ENCODE measurements at regions not wholly inside any gene's neighbourhood (a gene's known extent, or its start where the extent isn't known, plus 50 kb on each side); places are given as distances from the start of the nearest gene placed in this dataset.

GRCh38 chr13:30020726-30021312 lies 170.4 kb upstream of the UBL3 start:
- DNase-seq (ENCODE audit: low spot score) (no peak), ATAC-seq (ENCODE audit: low read depth) (peak; percentile 87)
- TF ChIP-seq CTCF (IDR thresholded peaks at IDR 0.05; ENCODE audit: poor library complexity, severe bottlenecking), result no peak
- Histone ChIP-seq H3K27me3 (ENCODE audit: insufficient read depth, poor library complexity, severe bottlenecking) (no peaks in the 10 kb centered on the region), H3K9me3 (ENCODE audit: severe bottlenecking) (no peaks in the 10 kb centered on the region), H3K4me1 (ENCODE audit: insufficient read depth, poor library complexity, severe bottlenecking) (peaks cover 6% of the 10 kb centered on the region), H3K4me3 (ENCODE audit: severe bottlenecking) (no peak overlapping the region), H3K27ac (ENCODE audit: poor library complexity, severe bottlenecking) (no peak overlapping the region), H3K36me3 (ENCODE audit: low read depth) (no peaks in the 10 kb centered on the region)

- ATAC-seq (ENCODE audit: low read depth) (no peak), DNase-seq (ENCODE audit: low spot score) (no peak)
- Histone ChIP-seq H3K4me1 (ENCODE audit: insufficient read depth, poor library complexity, severe bottlenecking) (peaks cover 6% of the 10 kb centered on the region), H3K27ac (ENCODE audit: poor library complexity, severe bottlenecking) (no peak overlapping the region), H3K9me3 (ENCODE audit: severe bottlenecking) (no peaks in the 10 kb centered on the region), H3K27me3 (ENCODE audit: insufficient read depth, poor library complexity, severe bottlenecking) (no peaks in the 10 kb centered on the region), H3K4me3 (ENCODE audit: severe bottlenecking) (no peak overlapping the region), H3K36me3 (ENCODE audit: low read depth) (no peaks in the 10 kb centered on the region)
- no peak for TF ChIP-seq CTCF (IDR thresholded peaks at IDR 0.05; ENCODE audit: poor library complexity, severe bottlenecking)
Observed at GRCh38 chr13:30019648-30020626, 169.5 kb upstream of the UBL3 start.

- TF ChIP-seq CTCF (IDR thresholded peaks at IDR 0.05; ENCODE audit: poor library complexity, severe bottlenecking), result no peak
- H3K4me3 ChIP-seq (ENCODE audit: severe bottlenecking), result no peak overlapping the region
- ATAC-seq (ENCODE audit: low read depth) (no peak), DNase-seq (ENCODE audit: low spot score) (no peak)
- no peaks in the 10 kb centered on the region for H3K36me3 ChIP-seq (ENCODE audit: low read depth)
- H3K27me3 ChIP-seq (ENCODE audit: insufficient read depth, poor library complexity, severe bottlenecking), result no peaks in the 10 kb centered on the region
- no peaks in the 10 kb centered on the region for H3K9me3 ChIP-seq (ENCODE audit: severe bottlenecking)
- peaks cover 6% of the 10 kb centered on the region for H3K4me1 ChIP-seq (ENCODE audit: insufficient read depth, poor library complexity, severe bottlenecking)
- H3K27ac ChIP-seq (ENCODE audit: poor library complexity, severe bottlenecking), result no peak overlapping the region
Observed at GRCh38 chr13:30017880-30018279, 167.5 kb upstream of the UBL3 start.

GRCh38 chr13:30016398-30016797 lies 166.0 kb upstream of the UBL3 start:
- Histone ChIP-seq H3K36me3 (ENCODE audit: low read depth) (no peaks in the 10 kb centered on the region), H3K27ac (ENCODE audit: poor library complexity, severe bottlenecking) (no peak overlapping the region), H3K4me3 (ENCODE audit: severe bottlenecking) (no peak overlapping the region), H3K27me3 (ENCODE audit: insufficient read depth, poor library complexity, severe bottlenecking) (no peaks in the 10 kb centered on the region), H3K9me3 (ENCODE audit: severe bottlenecking) (no peaks in the 10 kb centered on the region), H3K4me1 (ENCODE audit: insufficient read depth, poor library complexity, severe bottlenecking) (peaks cover 6% of the 10 kb centered on the region)
- no peak for TF ChIP-seq CTCF (IDR thresholded peaks at IDR 0.05; ENCODE audit: poor library complexity, severe bottlenecking)
- ATAC-seq (ENCODE audit: low read depth), result no peak
- DNase-seq (ENCODE audit: low spot score), result no peak

Measured in RWPE2 (cell line).